ENCODE measurements at regions not wholly inside any gene's neighbourhood (a gene's known extent, or its start where the extent isn't known, plus 50 kb on each side); places are given as distances from the start of the nearest gene placed in this dataset.
"Not testable (repeated sequence)": the region's sequence is repeated elsewhere in the genome, so short reads cannot be mapped to it uniquely, and the experiment has no call there.

DNA sequence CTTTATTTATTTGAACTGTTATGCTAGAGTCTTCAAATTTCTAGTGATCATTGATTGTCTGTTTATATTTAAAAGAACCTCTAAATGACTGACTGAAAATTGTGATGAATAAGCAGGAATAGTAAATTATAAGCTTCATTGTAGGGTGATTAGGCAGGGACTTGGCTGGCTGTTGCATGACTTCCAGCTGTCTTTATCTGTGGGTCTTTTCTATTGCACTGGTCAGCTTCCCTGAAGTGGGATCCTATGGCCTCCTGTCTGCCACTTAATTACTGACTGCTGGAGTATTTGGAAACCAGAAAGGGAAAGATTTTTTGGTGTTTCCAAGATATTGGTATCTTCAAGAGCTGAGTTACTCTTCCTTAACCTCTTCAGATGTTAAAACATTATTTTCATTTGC, 123.0 kb upstream of the CCNH start:
- no peak for DNase-seq (ENCODE audit: low spot score)

DNA sequence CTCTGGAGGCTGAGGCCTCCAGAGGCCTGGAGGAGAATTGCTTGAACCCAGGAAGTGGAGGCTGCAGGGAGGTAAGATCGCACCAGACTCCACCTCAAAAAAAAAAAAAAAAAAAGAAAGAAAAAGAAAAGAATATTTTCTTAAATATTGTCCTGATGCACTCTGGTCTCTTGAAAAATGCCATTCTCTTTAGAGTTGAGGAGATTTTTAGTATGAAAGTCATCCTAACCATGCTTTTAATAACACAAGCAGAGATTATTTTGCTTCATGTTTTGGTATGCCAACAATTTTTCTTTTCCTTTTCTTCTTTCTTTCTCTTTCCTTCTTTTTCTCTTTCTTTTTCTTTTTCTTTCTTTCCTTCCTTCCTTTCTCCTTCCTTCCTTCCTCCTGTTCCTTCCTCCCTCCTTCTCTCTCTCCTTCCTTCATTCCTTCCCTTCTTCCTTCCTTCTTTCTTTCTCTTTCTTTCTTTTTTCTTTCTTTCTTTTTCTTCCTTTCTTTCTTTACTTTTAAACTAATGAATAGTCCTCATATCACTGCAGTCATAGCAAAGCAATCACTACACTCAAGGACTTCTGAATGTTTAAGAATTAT, 116.9 kb upstream of the CCNH start:
- DNase-seq (ENCODE audit: low spot score): no peak

DNA sequence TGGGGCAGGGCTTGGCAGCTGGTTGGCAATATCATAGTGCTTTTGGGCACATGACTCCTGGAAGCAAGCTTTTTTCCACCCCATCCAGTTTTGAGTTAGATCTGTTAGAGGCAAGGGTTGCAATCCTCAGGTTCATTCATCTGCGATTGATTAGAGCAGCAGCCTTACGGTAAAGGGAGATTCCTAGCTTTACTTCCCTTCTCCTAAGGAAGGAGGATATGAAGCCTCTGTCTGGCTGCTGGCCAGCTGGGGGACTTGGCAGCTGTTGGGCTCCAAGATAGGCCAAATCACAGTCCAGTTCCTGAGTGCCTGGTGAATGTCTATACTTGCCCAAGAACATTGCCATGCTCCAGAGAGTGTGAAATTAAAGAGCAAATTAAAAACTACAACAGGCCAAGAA, 113.4 kb upstream of the CCNH start:
- no peak for DNase-seq (ENCODE audit: low spot score)

DNA sequence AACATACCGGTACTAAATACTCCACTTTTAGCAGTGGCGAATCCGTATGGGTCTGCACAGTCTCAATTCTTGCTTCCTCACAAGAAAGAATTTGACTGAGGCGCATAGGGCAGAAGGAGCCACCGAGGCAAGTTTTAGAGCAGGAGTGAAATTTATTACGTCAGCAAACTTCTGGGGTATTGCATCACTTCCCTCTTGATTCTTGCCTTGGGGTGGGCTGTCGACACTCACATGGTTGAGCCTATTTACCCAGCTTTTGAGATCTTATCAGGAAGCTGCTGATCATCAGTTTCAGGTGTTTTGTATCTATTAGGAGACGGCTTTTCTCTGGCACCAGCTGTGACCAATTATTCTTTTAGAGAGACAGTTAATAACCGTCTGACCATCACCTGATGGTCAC, 111.5 kb upstream of the CCNH start:
- no peak for DNase-seq (ENCODE audit: low spot score)

DNA sequence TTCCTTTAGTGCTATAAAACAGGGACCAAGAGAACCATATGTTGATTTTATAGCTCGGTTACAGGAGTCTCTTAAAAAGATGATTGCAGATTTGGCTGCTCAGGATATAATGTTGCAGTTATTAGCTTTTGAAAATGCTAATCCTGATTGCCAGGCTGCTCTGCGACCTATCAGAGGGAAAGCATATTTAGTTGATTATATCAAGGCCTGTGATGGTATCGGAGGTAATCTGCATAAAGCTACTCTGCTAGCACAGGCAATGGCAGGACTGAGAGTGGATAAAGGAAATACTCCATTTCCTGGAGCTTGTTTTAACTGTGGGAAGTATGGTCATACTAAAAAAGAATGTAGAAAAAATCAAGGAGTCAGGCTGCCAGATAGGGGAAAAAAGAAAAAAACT, 99.0 kb upstream of the CCNH start:
- not testable (repeated sequence) for DNase-seq (ENCODE audit: low spot score)

DNA sequence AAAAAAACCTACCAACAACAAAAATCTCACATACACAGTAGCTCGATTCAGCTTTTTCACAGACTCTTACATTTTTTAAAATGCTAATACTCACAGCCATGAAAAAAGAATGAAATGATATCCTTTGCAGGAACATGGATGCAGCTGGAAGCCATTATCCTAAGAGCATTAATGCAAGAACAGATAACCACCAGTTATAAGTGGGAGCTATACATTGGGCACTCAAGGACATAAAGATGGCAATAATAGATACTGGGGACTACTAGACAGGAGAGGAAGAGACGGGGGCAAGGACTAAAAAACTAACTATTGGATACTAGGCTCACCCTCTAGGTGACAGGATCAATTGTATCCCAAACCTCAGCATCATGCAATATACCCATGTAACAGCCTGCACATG, 90.3 kb upstream of the CCNH start:
- DNase-seq (ENCODE audit: low spot score): no peak

DNA sequence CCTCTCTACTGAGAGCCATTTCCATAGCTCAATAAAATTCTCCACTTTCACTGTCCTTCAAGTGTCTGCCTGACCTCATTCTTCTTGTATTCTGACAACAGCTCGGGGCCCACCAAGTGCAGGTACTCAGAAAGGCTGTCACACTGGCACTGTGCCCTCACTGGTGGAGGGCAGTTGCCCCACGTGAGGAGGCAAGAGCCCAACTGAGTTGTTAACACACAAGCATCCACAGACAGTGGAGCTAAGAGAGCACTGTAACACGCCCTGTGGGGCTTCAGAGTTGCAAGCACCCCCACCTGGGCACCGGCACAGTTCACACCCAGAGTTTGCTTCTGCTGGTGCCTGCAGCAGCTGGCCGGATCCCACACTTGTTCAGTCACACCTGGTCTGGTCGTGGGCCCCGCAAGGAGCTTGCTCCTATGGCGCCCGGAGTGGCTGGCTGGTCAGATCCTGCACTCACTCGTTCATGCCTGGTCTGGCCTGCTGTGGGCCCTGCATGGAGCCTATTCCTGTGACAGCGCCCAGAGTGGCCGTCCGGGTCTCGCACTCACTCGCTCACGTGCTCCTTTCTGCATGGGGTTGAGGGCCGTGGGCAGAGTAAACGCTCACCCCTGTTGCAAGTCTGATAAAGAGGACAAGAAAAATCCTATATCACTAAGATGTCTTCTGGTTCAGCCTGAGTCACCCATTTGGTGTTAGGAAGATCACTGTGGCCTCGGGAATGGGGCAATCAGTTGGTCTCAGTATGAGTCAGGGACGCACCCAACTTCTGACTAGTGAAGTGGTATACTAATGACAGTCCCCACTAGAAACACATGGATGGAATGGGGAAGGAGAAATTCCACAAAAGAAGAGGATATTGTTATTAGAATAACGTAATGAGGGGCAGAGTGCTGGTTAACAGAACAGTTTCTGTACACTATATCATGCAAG, 87.0 kb upstream of the CCNH start:
- no peak for DNase-seq (ENCODE audit: low spot score)

All from AG08396 (cell line).